ENCODE measurements at regions not wholly inside any gene's neighbourhood (a gene's known extent, or its start where the extent isn't known, plus 50 kb on each side); places are given as distances from the start of the nearest gene placed in this dataset.
"Not testable (repeated sequence)": the region's sequence is repeated elsewhere in the genome, so short reads cannot be mapped to it uniquely, and the experiment has no call there.

DNA sequence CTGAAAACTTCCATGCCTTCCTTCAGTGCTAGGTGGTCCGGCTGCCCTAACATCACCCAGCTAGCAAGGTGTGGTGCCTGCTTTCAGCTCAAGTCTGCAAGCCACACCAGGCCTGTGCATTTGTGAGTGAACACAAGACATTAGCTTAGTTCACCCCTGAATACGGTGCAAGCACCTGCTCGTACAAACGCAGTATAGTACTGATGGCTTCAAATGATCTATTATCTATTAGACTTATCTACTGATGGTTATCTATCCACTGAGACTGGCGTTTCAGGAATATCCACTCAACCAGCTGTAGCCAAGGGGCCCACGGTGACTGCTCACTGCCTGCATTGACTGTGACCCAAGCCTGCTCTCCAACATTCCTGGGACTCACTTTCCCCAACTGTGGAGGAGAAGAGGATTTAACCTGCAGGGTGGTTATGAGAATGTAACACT is 155.9 kb downstream of the SHOX start:
- DNase-seq, result no peak

DNA sequence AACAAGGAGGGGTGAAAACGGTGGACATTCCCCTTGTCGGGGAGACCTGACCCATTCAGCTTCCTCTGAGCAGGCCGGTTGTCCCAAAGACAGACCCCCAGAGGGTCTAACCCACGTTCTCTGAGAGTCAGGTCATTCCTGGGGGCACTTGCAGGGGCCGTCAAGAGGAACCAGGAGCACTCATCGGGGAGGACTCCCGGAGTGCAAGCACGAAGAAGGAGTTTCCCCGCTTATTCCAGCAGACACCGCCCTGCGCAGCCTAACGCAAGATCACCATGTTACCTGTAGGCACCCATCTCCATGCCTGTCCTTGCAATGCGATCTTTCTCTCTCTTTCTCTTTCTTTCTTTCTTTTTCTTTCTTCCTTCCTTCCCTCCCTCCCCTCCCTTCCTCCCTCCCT is 154.2 kb downstream of the SHOX start:
- no peak for DNase-seq

- no peak for DNase-seq
Observed at GRCh38 chrX:781224-782204, 150.9 kb downstream of the SHOX start.

GRCh38 chrX:776529-777230 is 146.1 kb downstream of the SHOX start:
- DNase-seq, result no peak

GRCh38 chrX:776061-776460 is 145.5 kb downstream of the SHOX start:
- no peak for DNase-seq

GRCh38 chrX:774536-774935 is 143.9 kb downstream of the SHOX start:
- DNase-seq, result no peak

- DNase-seq, result no peak
Observed at GRCh38 chrX:773292-774025, 142.9 kb downstream of the SHOX start.

- no peak for DNase-seq
Observed at GRCh38 chrX:771536-771935, 140.9 kb downstream of the SHOX start.

DNA sequence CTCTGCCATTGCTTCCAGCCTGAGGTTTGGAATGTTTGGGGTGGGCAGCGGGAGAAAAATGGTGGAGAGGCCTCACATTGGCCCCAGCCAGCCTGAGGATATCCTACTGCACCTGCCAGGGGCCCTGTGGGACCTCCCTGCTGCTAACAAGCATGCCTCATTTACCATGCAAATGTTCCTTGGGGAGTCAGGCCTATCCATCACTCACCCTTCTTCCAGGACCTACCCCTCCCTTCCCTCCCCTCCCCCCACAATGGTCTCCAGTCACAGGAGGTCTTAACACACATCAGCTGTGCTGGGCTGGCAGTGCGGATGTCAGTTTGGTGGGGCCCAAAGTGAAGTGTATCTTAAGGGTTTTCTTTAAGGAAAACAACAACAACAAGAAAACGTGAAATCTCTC is 139.2 kb downstream of the SHOX start:
- no peak for DNase-seq

DNA sequence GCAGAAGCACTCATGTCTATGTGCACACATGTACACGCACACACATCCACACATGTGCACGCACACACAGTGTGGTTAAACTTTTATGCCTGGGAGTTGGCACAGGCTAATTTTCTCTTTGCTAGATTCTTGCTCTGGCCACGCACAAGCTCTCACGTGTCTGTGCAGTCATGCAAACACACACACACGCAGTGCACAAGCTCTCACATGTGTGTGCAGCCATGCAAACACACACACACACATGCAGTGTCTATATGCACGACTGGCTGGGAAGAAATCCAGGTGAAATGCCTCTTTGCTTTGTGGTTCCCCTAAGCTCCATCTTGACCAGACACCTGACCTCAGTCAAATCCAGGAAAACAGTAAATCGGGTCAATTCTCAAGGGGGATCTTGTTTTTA is 138.0 kb downstream of the SHOX start:
- DNase-seq, result no peak

DNA sequence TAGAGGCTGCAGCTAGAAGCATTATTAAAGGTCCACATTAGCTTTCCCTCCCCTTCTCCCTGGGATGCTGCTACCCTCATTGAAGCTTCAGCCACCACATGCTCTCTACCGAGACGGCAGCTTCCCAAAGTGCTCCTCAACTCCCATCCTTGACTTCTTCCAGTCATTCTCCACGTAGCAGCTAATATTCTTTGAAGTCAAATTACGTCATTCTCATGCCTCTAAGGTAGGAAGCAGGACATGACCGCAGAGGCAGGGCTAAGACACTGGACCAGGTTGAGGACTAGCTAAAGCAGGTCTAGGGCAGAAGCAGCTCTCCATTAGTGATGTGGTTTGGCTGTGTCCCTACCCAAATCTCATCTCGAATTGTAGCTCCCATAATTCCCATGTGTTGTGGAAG is 128.3 kb downstream of the SHOX start:
- DNase-seq, result no peak

DNA sequence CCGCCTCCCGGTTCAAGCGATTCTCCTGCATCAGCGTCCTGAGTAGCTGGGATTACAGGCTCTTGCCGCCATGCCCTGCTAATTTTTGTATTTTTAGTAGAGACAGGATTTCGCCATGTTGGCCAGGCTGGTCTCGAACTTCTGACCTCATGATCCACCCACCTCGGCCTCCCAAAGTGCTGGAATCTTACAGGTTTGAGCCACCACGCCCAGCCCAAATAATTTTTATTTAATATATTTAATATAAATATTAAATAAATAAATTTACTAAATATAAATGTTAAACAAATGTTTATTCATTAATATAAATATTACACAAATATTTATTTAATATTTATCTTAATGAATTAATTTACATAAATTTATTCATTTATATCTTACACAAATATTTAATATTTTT is 120.2 kb downstream of the SHOX start:
- no peak for DNase-seq

DNA sequence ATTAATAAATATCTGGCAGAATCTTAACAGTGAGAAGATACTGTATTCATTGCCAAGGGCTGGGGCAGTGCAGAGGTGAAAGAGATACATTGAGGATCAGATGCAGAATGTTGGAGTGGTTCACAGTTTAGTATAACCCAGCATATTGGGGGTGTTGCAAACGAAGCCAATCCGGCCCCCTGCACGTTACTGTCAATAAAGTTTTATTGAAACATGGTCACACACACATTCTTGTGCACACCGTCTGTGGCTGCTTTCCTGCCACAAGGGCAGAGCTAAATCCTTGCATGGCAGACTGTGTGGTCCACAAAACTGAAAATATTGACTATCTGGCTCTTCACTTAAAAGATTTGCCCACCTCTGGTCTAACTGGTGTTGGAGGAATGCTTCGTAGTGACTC is 119.7 kb downstream of the SHOX start:
- DNase-seq, result no peak

DNA sequence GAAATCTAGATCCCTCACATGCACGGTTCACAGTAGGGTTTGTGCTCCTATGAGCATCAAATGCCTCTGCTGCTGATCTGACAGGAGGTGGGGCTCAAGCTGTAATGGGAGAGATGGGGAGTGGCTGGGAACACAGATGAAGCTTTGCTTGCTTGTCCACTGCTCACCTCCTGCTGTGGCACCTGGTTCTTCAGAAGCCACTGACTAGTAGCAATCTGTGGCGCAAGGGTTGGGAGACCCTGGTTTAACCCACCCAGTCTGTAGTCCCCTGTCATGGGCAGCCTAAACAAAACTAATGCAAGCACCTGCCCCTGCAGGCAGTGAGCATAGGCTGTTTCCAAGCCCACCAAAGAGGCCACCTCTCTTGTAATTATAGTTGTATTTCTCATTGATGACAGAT is 116.6 kb downstream of the SHOX start:
- DNase-seq, result no peak

- DNase-seq, result no peak
Observed at GRCh38 chrX:739611-740010, 109.0 kb downstream of the SHOX start.

- DNase-seq, result not testable (repeated sequence)
Observed at GRCh38 chrX:737021-737420, 106.4 kb downstream of the SHOX start.

DNA sequence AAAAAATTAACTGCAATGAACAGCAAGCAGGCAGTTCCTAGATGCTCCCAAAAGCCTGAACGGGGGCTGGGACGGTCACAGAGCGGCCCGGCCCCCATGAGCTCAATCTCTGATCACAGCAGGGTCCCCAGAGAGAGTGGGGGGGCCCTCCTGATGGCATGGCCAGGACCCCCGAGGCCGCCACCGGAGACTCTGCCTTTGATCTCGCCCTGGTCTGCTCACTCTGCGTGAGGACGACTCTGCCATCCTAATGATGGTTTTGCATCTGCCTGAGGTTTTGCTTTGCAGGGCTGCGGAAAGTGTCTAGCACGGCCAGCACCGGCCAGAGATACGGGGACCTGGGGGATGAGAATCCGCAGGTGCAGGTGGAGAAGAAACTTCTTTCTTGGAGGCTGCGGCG is 103.8 kb downstream of the SHOX start:
- no peak for DNase-seq

DNA sequence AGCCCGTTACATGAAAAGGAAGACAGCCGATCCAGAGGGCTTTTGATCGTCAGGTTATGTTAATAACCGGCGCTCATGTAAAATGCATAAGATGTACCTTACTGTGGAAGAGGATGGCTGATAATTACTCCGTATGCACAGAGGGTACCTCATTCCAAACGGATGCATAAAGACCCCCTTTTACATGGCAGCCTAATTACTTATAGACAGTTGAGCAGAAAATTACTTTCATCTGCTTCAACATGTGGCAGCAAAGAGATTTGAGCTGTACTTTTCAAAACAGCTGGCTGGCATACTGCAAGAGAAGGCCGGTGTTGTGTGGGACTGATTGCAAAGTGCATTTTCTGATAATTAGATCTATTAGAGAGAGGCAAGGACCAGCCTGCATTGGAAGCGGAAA is 103.4 kb downstream of the SHOX start:
- no peak for DNase-seq

DNA sequence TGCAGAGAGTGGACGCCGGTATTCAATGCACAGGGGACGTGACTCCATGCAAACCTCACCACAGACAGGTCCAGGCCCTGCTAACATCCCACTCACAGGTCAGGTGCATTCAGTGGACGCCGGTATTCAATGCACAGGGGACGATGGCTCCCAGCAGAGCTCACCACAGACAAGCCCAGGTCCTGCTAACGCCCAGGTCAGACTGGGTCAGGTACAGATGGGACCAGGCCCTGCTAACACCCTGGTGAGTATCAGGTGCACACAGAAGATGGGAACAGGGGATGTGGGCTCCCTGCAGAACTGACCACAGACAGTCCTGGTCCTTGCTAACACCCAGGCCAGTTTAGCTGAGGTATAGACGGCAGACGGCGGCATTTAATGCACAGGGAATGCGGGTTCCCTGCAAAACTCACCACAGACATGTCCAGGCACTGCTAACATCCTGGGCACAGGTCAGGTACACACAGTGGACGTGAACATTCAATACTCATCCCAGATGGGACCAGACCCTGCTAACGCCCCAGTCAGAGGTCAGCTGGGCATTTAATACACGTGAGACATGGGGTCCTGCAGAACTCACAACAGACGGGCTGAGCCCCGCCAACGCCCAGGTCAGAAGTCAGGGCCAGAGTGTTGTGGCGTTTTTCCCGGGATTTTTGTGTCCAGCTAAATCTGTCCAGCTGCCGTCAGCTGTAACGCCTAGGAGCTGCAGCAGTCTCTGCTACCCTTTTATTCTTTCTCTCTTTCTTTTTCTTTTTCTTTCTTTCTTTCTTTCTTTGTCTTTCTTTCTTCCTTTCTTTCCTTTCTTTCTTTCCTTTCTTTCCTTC is 99.2 kb downstream of the SHOX start:
- DNase-seq, result no peak

GRCh38 chrX:729101-729500 is 98.5 kb downstream of the SHOX start:
- not testable (repeated sequence) for DNase-seq

GRCh38 chrX:728639-729038 is 98.0 kb downstream of the SHOX start:
- DNase-seq, result not testable (repeated sequence)

Measured in right hindlimb (tissue), 1 donor.